IMR-90 (cell line): ENCODE measurements at regions not wholly inside any gene's neighbourhood (a gene's known extent, or its start where the extent isn't known, plus 50 kb on each side); places are given as distances from the start of the nearest gene placed in this dataset.
"Not testable (repeated sequence)": the region's sequence is repeated elsewhere in the genome, so short reads cannot be mapped to it uniquely, and the experiment has no call there.

ENCODE experiments used
- ATAC-seq: fragments of 200-7000 bp; cut with Tn5 transposase; 2 replicates; pipeline ENCODE4 v1.9.1; 2020; ENCODE audit warnings: low read depth, mild to moderate bottlenecking, moderate library complexity
- BruUV-seq: library from RNA; stranded (reverse); fragments of 400-500 nt; replicated peaks from 2 replicates; lab custom pipeline; 2021; lab: Mats Ljungman, UMichigan
- CTCF ChIA-PET: fragments of 300-600 bp; formaldehyde crosslinking; extraction: SDS; loops from one replicate; lab custom pipeline; 2021; ENCODE audit warnings: antibody characterized with exemption; lab: Yijun Ruan, JAX
- POLR2A ChIA-PET: fragments of 300-600 bp; sonication (Branson Sonifier 250); formaldehyde crosslinking; loops from one replicate; lab custom pipeline; 2022; ENCODE audit warnings: antibody characterized with exemption; ENCODE audit not compliant: unreplicated experiment; lab: Charles Lee
- DNase-seq: peaks from one replicate; pipeline ENCODE4 v3.0.0; 2013
- H2AFZ ChIP-seq: replicated peaks from 2 replicates; pipeline ENCODE3; 2013; ENCODE audit warnings: low read length, mild to moderate bottlenecking; ENCODE audit not compliant: poor library complexity
- H2AK5ac ChIP-seq: 2 replicates; pipeline ENCODE4 v1.6.1; 2013; ENCODE audit warnings: low read depth, low read length, inconsistent platforms
- H2AK9ac ChIP-seq: replicated peaks from 2 replicates; pipeline ENCODE3; 2013; ENCODE audit warnings: mild to moderate bottlenecking, low read depth, low read length, moderate library complexity; ENCODE audit not compliant: poor library complexity
- H2BK120ac ChIP-seq: 2 replicates; pipeline ENCODE4 v1.6.1; 2013; ENCODE audit warnings: low read depth, low read length, inconsistent platforms
- H2BK15ac ChIP-seq: 3 replicates; pipeline ENCODE4 v1.6.1; 2013; ENCODE audit warnings: low read depth, low read length, inconsistent platforms
- H2BK20ac ChIP-seq: 2 replicates; pipeline ENCODE4 v1.6.1; 2013; ENCODE audit warnings: low read depth, mild to moderate bottlenecking, inconsistent platforms, low read length, moderate library complexity
- H2BK5ac ChIP-seq: 2 replicates; pipeline ENCODE4 v1.6.1; 2013; ENCODE audit warnings: mild to moderate bottlenecking, low read depth, low read length, inconsistent platforms; ENCODE audit not compliant: poor library complexity, severe bottlenecking
- H3K14ac ChIP-seq: replicated peaks from 2 replicates; pipeline ENCODE4 v1.6.1; 2013; ENCODE audit warnings: low read depth, low read length, inconsistent platforms
- H3K18ac ChIP-seq: 2 replicates; pipeline ENCODE4 v1.6.1; 2013; ENCODE audit warnings: low read depth, low read length, control low read depth
- H3K23ac ChIP-seq: 2 replicates; pipeline ENCODE4 v1.6.1; 2013; ENCODE audit warnings: low read depth, low read length, inconsistent platforms
- H3K27ac ChIP-seq: 2 replicates; pipeline ENCODE4 v1.5.1; 2013; ENCODE audit warnings: mild to moderate bottlenecking, control low read depth, low read length; ENCODE audit not compliant: insufficient read depth
- H3K27me3 ChIP-seq: 2 replicates; pipeline ENCODE4 v1.6.1; 2013; ENCODE audit warnings: low read length; ENCODE audit not compliant: control insufficient read depth, insufficient read depth
- H3K36me3 ChIP-seq: 2 replicates; pipeline ENCODE4 v1.6.1; 2013; ENCODE audit warnings: low read length, mixed read lengths; ENCODE audit not compliant: control insufficient read depth, insufficient read depth
- H3K4ac ChIP-seq: 2 replicates; pipeline ENCODE4 v1.6.1; 2013; ENCODE audit warnings: low read depth, low read length, inconsistent platforms
- H3K4me1 ChIP-seq: 2 replicates; pipeline ENCODE4 v1.6.1; 2013; ENCODE audit warnings: low read length, mixed read lengths; ENCODE audit not compliant: control insufficient read depth, insufficient read depth
- H3K4me2 ChIP-seq: 2 replicates; pipeline ENCODE4 v1.6.1; 2013; ENCODE audit warnings: low read depth, mild to moderate bottlenecking, control low read depth, low read length, moderate library complexity
- H3K4me3 ChIP-seq: 2 replicates; pipeline ENCODE4 v1.5.1; 2013; ENCODE audit warnings: low read depth, mild to moderate bottlenecking, control low read depth, low read length, moderate library complexity; ENCODE audit not compliant: insufficient read depth
- H3K56ac ChIP-seq: 2 replicates; pipeline ENCODE4 v1.6.1; 2013; ENCODE audit warnings: low read length, inconsistent platforms; ENCODE audit not compliant: insufficient read depth; ENCODE audit errors: extremely low read depth
- H3K79me1 ChIP-seq, 2 experiments: 2 replicates each; pipeline ENCODE4 v1.6.1; 2013; ENCODE audit warnings: low read length in 2 of 2, inconsistent platforms in 1 of 2, low read depth in 1 of 2
- H3K9ac ChIP-seq: 2 replicates; pipeline ENCODE4 v1.6.1; 2013; ENCODE audit warnings: low read depth, low read length, control low read depth
- H3K9me1 ChIP-seq: 2 replicates; pipeline ENCODE4 v1.6.1; 2013; ENCODE audit warnings: low read length, inconsistent platforms; ENCODE audit not compliant: insufficient read depth
- H3K9me3 ChIP-seq: 2 replicates; pipeline ENCODE4 v1.6.1; 2013; ENCODE audit warnings: low read length; ENCODE audit not compliant: control insufficient read depth, insufficient read depth
- H4K20me1 ChIP-seq: 2 replicates; pipeline ENCODE4 v1.6.1; 2013; ENCODE audit warnings: low read length, inconsistent platforms; ENCODE audit not compliant: insufficient read depth
- H4K5ac ChIP-seq: 2 replicates; pipeline ENCODE4 v1.6.1; 2013; ENCODE audit warnings: mild to moderate bottlenecking, low read depth, low read length, control low read depth
- H4K8ac ChIP-seq, 2 experiments: 2 replicates each; pipeline ENCODE4 v1.6.1; 2013; ENCODE audit warnings: low read depth in 2 of 2, low read length in 2 of 2, control low read depth in 1 of 2, inconsistent platforms in 1 of 2
- H4K91ac ChIP-seq: 2 replicates; pipeline ENCODE4 v1.6.1; 2013; ENCODE audit warnings: low read depth, low read length, inconsistent platforms; ENCODE audit not compliant: insufficient read depth
- FOS ChIP-seq: fragments of 150-350 bp; IDR thresholded peaks from 2 replicates; pipeline ENCODE4 v1.6.1; 2016; ENCODE audit warnings: low read depth, low read length
- RAD21 ChIP-seq: IDR thresholded peaks from 2 replicates; pipeline ENCODE4 v1.6.1; 2012; ENCODE audit warnings: low read length, improper control_type of control experiment
- RCOR1 ChIP-seq: IDR thresholded peaks from 2 replicates; pipeline ENCODE4 v1.6.1; 2012; ENCODE audit warnings: mild to moderate bottlenecking, low read length, improper control_type of control experiment; ENCODE audit not compliant: insufficient replicate concordance
- SMC3 ChIP-seq: fragments of 150-350 bp; IDR thresholded peaks from 2 replicates; pipeline ENCODE4 v1.6.1; 2016; ENCODE audit warnings: low read depth, mild to moderate bottlenecking, antibody characterized with exemption, low read length, moderate library complexity
- WGBS, 2 experiments: methylation state at CpG; one replicate each; pipeline versions ENCODE4 v1.1.5 to v1.1.7; 2013; ENCODE audit warnings: missing lambda C conversion rate in 2 of 2; ENCODE audit not compliant: insufficient read length in 1 of 2; ENCODE audit errors: extremely low coverage in 2 of 2; 5-methylcytosine and 5-hydroxymethylcytosine counted together
- dilution Hi-C: fragments of 300-500 bp; cut with HindIII; formaldehyde crosslinking; loops from one replicate; pipeline ENCODE4 v1.14.3; 2018; ENCODE audit warnings: low sequenced_read_pairs; ENCODE audit not compliant: unreplicated experiment
- in situ Hi-C: fragments of 300-500 bp; cut with MboI; formaldehyde crosslinking; loops from 3 replicates; pipeline ENCODE4 v1.14.3; 2019; ENCODE audit warnings: low sequenced_read_pairs, inconsistent platforms, mixed read lengths
- intact Hi-C: fragments of 100-400 bp; cut with micrococcal nuclease; formaldehyde crosslinking; loops from 2 replicates; pipeline ENCODE4 v1.10.0; 2022
- TF ChIP-seq, protein P1 (sequence below): fragments of 150-350 bp; IDR thresholded peaks from 2 replicates; pipeline ENCODE4 v1.6.1; 2016; ENCODE audit warnings: low read depth, mild to moderate bottlenecking, low read length, moderate library complexity, borderline replicate concordance

DNA sequence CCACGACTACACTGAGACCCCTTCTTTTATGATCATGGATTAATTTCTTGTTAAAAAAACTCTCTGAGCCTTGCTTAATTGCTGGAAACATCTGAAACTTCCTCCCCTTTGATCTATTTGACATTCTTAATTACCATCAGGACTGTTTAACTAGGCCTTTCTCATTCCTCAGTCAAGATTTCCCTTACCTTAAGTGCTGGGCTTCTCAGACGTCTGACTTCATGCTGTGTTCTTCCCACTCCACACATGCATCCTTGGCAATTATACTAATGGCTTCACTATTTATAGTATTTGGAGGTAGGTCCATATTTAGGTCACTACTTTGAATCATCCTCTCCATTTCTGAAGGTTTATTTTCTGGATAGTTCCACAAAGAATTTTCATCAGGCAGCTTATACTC is 341.3 kb upstream of the TMPRSS15 start:
- no peak for DNase-seq
- Histone ChIP-seq H4K20me1 (no peaks in the 10 kb centered on the region), H3K23ac (no peak overlapping the region), H3K4ac (no peak overlapping the region), H3K9me1 (no peaks in the 10 kb centered on the region), H2AK9ac (no peak overlapping the region), H3K18ac (no peak overlapping the region), H2AFZ (no peak overlapping the region), H3K27me3 (no peaks in the 10 kb centered on the region), H2BK120ac (no peak overlapping the region), H3K56ac (no peak overlapping the region), H3K9me3 (peaks cover 5% of the 10 kb centered on the region; the same call in 1 of the 2 replicates), H3K4me3 (no peak overlapping the region), H2AK5ac (no peak overlapping the region), H4K8ac (no peak overlapping the region), H4K5ac (no peak overlapping the region), H2BK15ac (no peak overlapping the region), H3K79me1 (no peaks in the 10 kb centered on the region), H4K91ac (no peak overlapping the region), H3K27ac (no peak overlapping the region), H3K14ac (no peak overlapping the region), H3K4me2 (no peak overlapping the region), H2BK5ac (no peak overlapping the region), H3K36me3 (no peaks in the 10 kb centered on the region), H3K4me1 (no peaks in the 10 kb centered on the region), H2BK20ac (no peak overlapping the region), H3K9ac (no peak overlapping the region)
- POLR2A ChIA-PET, result no interaction called here
- intact Hi-C loops, result no loop called here
- in situ Hi-C loops, result no loop called here
- CTCF ChIA-PET, result no interaction called here
- BruUV-seq, result no TSS peak
- no CpG with 5 or more reads among the region's 2 CpGs for WGBS, 2 experiments
- dilution Hi-C loops, result no loop called here
- no peak for TF ChIP-seq SMC3
- TF ChIP-seq RCOR1, result no peak
- no peak for TF ChIP-seq RAD21
- no peak for TF ChIP-seq FOS
- TF ChIP-seq, protein P1, sequence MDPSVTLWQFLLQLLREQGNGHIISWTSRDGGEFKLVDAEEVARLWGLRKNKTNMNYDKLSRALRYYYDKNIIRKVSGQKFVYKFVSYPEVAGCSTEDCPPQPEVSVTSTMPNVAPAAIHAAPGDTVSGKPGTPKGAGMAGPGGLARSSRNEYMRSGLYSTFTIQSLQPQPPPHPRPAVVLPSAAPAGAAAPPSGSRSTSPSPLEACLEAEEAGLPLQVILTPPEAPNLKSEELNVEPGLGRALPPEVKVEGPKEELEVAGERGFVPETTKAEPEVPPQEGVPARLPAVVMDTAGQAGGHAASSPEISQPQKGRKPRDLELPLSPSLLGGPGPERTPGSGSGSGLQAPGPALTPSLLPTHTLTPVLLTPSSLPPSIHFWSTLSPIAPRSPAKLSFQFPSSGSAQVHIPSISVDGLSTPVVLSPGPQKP, result no peak
- ATAC-seq, result no peak

DNA sequence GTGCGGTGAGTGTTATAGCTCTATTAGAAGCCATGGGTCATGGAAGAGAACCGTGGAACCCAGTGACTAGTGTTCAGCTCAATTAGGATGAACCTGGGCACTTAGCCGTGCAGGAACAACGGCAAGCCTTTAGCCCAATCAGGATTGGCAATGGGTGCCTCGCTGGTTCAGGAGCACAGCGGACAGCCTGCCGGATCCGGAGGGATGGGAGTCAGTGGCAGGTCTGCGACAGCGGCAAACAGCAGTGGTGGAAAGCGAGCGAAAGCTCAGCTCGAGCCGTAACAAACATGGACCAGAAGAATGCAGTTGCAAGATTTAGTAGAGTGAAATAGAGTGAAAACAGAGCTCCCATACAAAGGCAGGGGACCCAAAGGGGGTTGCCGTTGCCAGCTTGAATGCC is 349.3 kb upstream of the TMPRSS15 start:
- H3K36me3 ChIP-seq, H3K18ac ChIP-seq, POLR2A ChIA-PET, H3K23ac ChIP-seq, H4K8ac ChIP-seq, H3K4ac ChIP-seq, in situ Hi-C loops, H3K9me1 ChIP-seq, H3K27me3 ChIP-seq, H2BK20ac ChIP-seq, H3K14ac ChIP-seq, intact Hi-C loops, H3K9ac ChIP-seq, CTCF ChIA-PET, DNase-seq, H2BK15ac ChIP-seq, H4K5ac ChIP-seq, H3K56ac ChIP-seq, H3K27ac ChIP-seq, ATAC-seq, H2BK5ac ChIP-seq, H3K4me3 ChIP-seq, H4K91ac ChIP-seq, H2AK5ac ChIP-seq, H3K4me2 ChIP-seq, H3K4me1 ChIP-seq, BruUV-seq, H2AK9ac ChIP-seq, H3K79me1 ChIP-seq, H2AFZ ChIP-seq, dilution Hi-C loops, H2BK120ac ChIP-seq, H4K20me1 ChIP-seq: not testable (repeated sequence)
- 79% methylated on average over 11 of the region's 15 CpGs; no CpG with 5 or more reads in 1 of the 2 experiments for WGBS, 2 experiments
- H3K9me3 ChIP-seq, result peaks cover 12% of the 10 kb centered on the region
